HL-60 (cell line): ENCODE measurements at regions not wholly inside any gene's neighbourhood (a gene's known extent, or its start where the extent isn't known, plus 50 kb on each side); places are given as distances from the start of the nearest gene placed in this dataset.

Experiments
- DNase-seq, 2 experiments: peaks; one replicate each; pipeline ENCODE4 v3.0.0-alpha.2; 2010 to 2020; ENCODE audit warnings: low read depth in 1 of 2, low spot score in 1 of 2
- H3K27ac ChIP-seq: fragments of 250-450 bp; sonication (Bioruptor Pico); replicated peaks from 2 replicates; pipeline ENCODE4 v1.5.1; 2020; ENCODE audit warnings: mild to moderate bottlenecking, moderate library complexity
- H3K27me3 ChIP-seq: fragments of 250-450 bp; sonication (Bioruptor Pico); 2 replicates; pipeline ENCODE4 v1.5.1; 2021; ENCODE audit warnings: mild to moderate bottlenecking, moderate library complexity; ENCODE audit not compliant: insufficient read depth, poor library complexity, severe bottlenecking
- H3K4me3 ChIP-seq: replicated peaks from 2 replicates; pipeline ENCODE4 v1.5.1; 2011; ENCODE audit warnings: mild to moderate bottlenecking, control low read depth, low read length; ENCODE audit not compliant: insufficient read depth
- GABPA ChIP-seq: IDR thresholded peaks from 2 replicates; pipeline ENCODE4 v1.6.1; 2012; ENCODE audit warnings: low read depth
- POLR2AphosphoS5 ChIP-seq: IDR thresholded peaks from 2 replicates; pipeline ENCODE4 v1.6.1; 2012; ENCODE audit warnings: low read depth
- SPI1 ChIP-seq: IDR thresholded peaks from 2 replicates; pipeline ENCODE4 v1.6.1; 2012; ENCODE audit warnings: low read depth, mild to moderate bottlenecking, borderline replicate concordance
- TF ChIP-seq, protein P1 (sequence below): IDR thresholded peaks from 2 replicates; pipeline ENCODE4 v1.6.1; 2012; ENCODE audit warnings: low read depth; ENCODE audit not compliant: insufficient replicate concordance
- TF ChIP-seq, protein P2 (sequence below): IDR thresholded peaks from one replicate; pipeline ENCODE4 v1.5.1; 2011; ENCODE audit warnings: low read length, control low read depth, inconsistent platforms; ENCODE audit not compliant: insufficient read depth

DNA sequence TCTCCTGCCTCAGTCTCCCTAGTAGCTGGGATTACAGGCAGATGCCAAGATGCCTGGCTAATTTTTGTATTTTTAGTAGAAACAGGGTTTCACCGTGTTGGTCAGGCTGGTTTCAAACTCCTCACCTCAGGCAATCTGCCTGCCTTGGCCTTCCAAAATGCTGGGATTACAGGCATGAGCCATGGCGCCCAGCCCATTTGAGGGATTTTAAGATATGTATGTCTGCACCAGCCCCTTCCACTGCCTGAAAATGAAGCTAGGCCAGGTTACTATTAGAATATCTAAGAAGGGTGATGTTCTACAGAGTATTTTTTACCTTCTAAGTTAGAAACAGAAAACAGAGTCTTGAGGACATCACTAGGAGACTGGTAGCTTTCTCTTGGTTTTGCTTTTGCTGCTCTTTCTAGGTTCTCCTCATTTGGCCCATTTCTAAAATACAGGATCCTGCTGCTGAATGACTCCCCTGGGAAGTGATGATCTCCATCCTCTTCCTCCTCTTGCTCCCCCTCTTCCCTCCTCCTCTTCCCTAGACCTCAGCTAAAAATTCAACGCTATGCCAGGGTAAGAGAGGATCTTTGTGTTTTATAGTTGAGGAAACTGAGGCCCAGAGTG lies 118.5 kb downstream of the MYCN start:
- TF ChIP-seq, protein P1, sequence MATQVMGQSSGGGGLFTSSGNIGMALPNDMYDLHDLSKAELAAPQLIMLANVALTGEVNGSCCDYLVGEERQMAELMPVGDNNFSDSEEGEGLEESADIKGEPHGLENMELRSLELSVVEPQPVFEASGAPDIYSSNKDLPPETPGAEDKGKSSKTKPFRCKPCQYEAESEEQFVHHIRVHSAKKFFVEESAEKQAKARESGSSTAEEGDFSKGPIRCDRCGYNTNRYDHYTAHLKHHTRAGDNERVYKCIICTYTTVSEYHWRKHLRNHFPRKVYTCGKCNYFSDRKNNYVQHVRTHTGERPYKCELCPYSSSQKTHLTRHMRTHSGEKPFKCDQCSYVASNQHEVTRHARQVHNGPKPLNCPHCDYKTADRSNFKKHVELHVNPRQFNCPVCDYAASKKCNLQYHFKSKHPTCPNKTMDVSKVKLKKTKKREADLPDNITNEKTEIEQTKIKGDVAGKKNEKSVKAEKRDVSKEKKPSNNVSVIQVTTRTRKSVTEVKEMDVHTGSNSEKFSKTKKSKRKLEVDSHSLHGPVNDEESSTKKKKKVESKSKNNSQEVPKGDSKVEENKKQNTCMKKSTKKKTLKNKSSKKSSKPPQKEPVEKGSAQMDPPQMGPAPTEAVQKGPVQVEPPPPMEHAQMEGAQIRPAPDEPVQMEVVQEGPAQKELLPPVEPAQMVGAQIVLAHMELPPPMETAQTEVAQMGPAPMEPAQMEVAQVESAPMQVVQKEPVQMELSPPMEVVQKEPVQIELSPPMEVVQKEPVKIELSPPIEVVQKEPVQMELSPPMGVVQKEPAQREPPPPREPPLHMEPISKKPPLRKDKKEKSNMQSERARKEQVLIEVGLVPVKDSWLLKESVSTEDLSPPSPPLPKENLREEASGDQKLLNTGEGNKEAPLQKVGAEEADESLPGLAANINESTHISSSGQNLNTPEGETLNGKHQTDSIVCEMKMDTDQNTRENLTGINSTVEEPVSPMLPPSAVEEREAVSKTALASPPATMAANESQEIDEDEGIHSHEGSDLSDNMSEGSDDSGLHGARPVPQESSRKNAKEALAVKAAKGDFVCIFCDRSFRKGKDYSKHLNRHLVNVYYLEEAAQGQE, result no peak
- TF ChIP-seq SPI1, result no peak
- no peak for DNase-seq
- Histone ChIP-seq H3K27ac (no peak overlapping the region), H3K4me3 (no peak overlapping the region), H3K27me3 (no peaks in the 10 kb centered on the region)

DNA sequence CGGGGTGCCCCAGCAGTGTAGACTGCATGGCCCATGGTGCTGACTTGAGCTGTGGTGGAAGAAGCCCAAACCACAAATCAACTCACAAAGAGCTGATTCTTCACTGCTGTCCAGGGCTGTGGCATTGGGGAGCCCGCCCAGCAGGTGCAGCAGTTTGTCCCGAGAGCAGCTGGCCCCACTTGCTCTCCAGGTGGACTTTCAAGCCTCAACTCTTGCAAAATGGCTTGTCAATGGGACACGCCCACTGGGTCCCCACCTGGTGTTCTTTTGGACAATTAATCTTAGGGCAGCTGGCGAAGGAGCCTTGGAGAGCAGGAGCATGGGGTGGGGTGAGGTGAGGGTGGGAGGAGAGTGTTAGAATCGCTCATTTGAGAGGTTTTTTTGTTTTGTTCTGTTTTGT lies 117.9 kb downstream of the MYCN start:
- Histone ChIP-seq H3K27me3 (no peaks in the 10 kb centered on the region), H3K27ac (no peak overlapping the region), H3K4me3 (no peak overlapping the region)
- TF ChIP-seq SPI1 (no peak), GABPA (no peak), POLR2AphosphoS5 (no peak)
- TF ChIP-seq, protein P1, result no peak
- TF ChIP-seq, protein P2, sequence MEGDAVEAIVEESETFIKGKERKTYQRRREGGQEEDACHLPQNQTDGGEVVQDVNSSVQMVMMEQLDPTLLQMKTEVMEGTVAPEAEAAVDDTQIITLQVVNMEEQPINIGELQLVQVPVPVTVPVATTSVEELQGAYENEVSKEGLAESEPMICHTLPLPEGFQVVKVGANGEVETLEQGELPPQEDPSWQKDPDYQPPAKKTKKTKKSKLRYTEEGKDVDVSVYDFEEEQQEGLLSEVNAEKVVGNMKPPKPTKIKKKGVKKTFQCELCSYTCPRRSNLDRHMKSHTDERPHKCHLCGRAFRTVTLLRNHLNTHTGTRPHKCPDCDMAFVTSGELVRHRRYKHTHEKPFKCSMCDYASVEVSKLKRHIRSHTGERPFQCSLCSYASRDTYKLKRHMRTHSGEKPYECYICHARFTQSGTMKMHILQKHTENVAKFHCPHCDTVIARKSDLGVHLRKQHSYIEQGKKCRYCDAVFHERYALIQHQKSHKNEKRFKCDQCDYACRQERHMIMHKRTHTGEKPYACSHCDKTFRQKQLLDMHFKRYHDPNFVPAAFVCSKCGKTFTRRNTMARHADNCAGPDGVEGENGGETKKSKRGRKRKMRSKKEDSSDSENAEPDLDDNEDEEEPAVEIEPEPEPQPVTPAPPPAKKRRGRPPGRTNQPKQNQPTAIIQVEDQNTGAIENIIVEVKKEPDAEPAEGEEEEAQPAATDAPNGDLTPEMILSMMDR, result no peak
- DNase-seq, result no peak

DNA sequence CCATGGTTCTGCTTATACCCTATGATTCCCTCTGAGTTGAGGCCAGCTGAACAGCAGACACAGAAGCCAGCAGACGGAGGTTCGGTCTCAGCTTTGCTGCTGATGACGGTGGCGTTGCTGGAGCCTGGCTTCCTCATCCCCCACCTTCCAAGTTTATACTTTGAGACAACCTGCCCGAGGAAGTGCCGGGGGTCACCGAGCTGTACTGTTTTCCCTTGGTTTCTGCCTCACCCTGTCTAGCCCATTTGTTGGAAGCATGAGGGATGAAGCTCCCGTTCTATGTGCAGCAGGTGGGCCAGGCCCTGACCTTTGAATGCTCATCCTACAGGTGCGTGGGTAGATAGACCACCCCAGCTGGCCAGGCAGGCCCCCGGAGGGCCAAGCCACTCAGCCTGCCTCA lies 117.3 kb downstream of the MYCN start:
- TF ChIP-seq, protein P1, result no peak
- TF ChIP-seq, protein P2, result no peak
- TF ChIP-seq GABPA, result no peak
- no peak for TF ChIP-seq POLR2AphosphoS5
- TF ChIP-seq SPI1, result no peak
- Histone ChIP-seq H3K4me3 (no peak overlapping the region), H3K27me3 (no peaks in the 10 kb centered on the region), H3K27ac (no peak overlapping the region)
- DNase-seq, result no peak
